ENCODE measurements at regions not wholly inside any gene's neighbourhood (a gene's known extent, or its start where the extent isn't known, plus 50 kb on each side); places are given as distances from the start of the nearest gene placed in this dataset.

DNA sequence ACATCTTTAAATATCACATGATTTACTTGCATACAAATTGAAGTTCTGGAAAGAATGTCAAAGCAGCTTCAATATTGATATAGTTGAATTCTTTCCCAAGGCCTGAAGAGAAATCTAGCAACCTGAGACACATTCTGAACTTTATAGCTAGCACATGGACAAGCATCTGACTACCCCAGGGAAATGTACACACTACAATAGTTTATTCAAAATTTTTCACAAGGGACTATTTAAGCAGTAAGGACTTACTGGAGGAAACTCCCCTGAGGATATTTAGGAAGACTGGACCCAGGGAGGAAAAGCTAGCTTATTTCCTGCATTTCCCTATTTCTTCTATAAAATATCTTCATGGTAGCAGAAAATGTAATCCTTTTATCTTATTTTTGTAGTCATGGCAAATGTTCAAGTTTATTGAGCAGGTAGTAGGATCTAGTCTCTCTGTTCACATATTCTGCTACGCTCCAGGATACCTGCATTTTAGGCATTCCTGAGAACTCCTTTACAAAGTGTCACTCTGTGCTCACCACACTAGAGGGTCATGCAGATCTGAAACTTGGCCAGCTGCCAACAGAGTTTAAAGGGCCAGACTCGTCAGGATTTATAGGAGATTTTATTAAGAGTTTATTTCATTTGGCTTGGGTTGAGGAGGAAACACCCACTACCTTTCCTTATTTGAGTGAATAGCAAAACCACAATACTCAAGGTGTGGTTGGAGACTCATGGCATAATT lies 348.4 kb upstream of the FTMT start:
- TF ChIP-seq, protein P1, sequence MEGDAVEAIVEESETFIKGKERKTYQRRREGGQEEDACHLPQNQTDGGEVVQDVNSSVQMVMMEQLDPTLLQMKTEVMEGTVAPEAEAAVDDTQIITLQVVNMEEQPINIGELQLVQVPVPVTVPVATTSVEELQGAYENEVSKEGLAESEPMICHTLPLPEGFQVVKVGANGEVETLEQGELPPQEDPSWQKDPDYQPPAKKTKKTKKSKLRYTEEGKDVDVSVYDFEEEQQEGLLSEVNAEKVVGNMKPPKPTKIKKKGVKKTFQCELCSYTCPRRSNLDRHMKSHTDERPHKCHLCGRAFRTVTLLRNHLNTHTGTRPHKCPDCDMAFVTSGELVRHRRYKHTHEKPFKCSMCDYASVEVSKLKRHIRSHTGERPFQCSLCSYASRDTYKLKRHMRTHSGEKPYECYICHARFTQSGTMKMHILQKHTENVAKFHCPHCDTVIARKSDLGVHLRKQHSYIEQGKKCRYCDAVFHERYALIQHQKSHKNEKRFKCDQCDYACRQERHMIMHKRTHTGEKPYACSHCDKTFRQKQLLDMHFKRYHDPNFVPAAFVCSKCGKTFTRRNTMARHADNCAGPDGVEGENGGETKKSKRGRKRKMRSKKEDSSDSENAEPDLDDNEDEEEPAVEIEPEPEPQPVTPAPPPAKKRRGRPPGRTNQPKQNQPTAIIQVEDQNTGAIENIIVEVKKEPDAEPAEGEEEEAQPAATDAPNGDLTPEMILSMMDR (IDR thresholded peaks at IDR 0.05; ENCODE audit: low read depth, low read length, poor library complexity, severe bottlenecking) = no peak
- TF ChIP-seq EZH2phosphoT487 (IDR thresholded peaks at IDR 0.05; ENCODE audit: borderline replicate concordance, low read length) = no peak
